ENCODE measurements at regions not wholly inside any gene's neighbourhood (a gene's known extent, or its start where the extent isn't known, plus 50 kb on each side); places are given as distances from the start of the nearest gene placed in this dataset.

- Histone ChIP-seq H3K27me3 (no peaks in the 10 kb centered on the region), H3K9me3 (no peaks in the 10 kb centered on the region), H3K27ac (no peak overlapping the region), H3K4me1 (no peaks in the 10 kb centered on the region), H3K4me3 (no peak overlapping the region), H3K36me3 (no peaks in the 10 kb centered on the region)
- DNase-seq: no peak
- intact Hi-C loops (cut with DNase I; ENCODE audit: low total_unique reads): no loop called here
- TF ChIP-seq CTCF (IDR thresholded peaks at IDR 0.05) (no peak), POLR2A (IDR thresholded peaks at IDR 0.05) (no peak)
Measured at GRCh38 chr12:65623507-65623906, 200.8 kb upstream of the HMGA2 start.

- TF ChIP-seq CTCF (IDR thresholded peaks at IDR 0.05): no peak
- TF ChIP-seq POLR2A (IDR thresholded peaks at IDR 0.05): no peak
- intact Hi-C loops (cut with DNase I; ENCODE audit: low total_unique reads): no loop called here
- Histone ChIP-seq H3K4me3 (no peak overlapping the region), H3K36me3 (no peaks in the 10 kb centered on the region), H3K27ac (no peak overlapping the region), H3K27me3 (no peaks in the 10 kb centered on the region), H3K9me3 (no peaks in the 10 kb centered on the region), H3K4me1 (no peaks in the 10 kb centered on the region)
- DNase-seq: no peak
Measured at GRCh38 chr12:65624554-65625086, 199.7 kb upstream of the HMGA2 start.

GRCh38 chr12:65628061-65628460 is 196.2 kb upstream of the HMGA2 start:
- no peak for DNase-seq
- Histone ChIP-seq H3K27ac (no peak overlapping the region), H3K4me3 (no peak overlapping the region), H3K27me3 (no peaks in the 10 kb centered on the region), H3K9me3 (no peaks in the 10 kb centered on the region), H3K36me3 (no peaks in the 10 kb centered on the region), H3K4me1 (no peaks in the 10 kb centered on the region)
- intact Hi-C loops (cut with DNase I; ENCODE audit: low total_unique reads): no loop called here
- TF ChIP-seq CTCF (IDR thresholded peaks at IDR 0.05) (no peak), POLR2A (IDR thresholded peaks at IDR 0.05) (no peak)

DNA sequence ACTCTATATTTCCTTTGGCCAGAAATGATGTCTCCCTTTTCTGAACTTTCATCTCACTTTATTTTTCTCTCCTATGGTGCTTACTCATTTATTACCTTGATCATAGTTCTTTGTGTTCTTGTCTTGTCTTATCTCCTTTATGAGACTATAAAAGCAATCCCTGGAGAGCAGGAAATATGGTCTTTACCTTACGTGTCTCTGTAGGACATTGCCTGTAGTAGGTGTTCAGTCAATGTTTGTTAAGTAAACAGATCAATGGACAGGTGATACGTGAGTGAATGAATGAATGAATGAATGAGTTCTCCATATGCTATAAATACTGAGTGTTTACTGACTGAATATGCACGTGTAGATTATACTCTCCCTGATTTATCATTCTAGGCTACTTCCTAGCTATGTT is 193.7 kb upstream of the HMGA2 start:
- no peaks in the 10 kb centered on the region for H3K4me1 ChIP-seq
- DNase-seq: no peak
- no peaks in the 10 kb centered on the region for H3K27me3 ChIP-seq
- TF ChIP-seq POLR2A (IDR thresholded peaks at IDR 0.05) (no peak), CTCF (IDR thresholded peaks at IDR 0.05) (no peak)
- no peak overlapping the region for H3K27ac ChIP-seq
- H3K9me3 ChIP-seq: no peaks in the 10 kb centered on the region
- no peaks in the 10 kb centered on the region for H3K36me3 ChIP-seq
- no peak overlapping the region for H3K4me3 ChIP-seq
- intact Hi-C loops (cut with DNase I; ENCODE audit: low total_unique reads): no loop called here

GRCh38 chr12:65631621-65632111 is 192.6 kb upstream of the HMGA2 start:
- intact Hi-C loops (cut with DNase I; ENCODE audit: low total_unique reads): no loop called here
- no peak for DNase-seq
- H3K27me3 ChIP-seq: no peaks in the 10 kb centered on the region
- H3K27ac ChIP-seq: no peak overlapping the region
- TF ChIP-seq CTCF (IDR thresholded peaks at IDR 0.05): no peak
- no peak for TF ChIP-seq POLR2A (IDR thresholded peaks at IDR 0.05)
- no peaks in the 10 kb centered on the region for H3K36me3 ChIP-seq
- no peak overlapping the region for H3K4me3 ChIP-seq
- H3K4me1 ChIP-seq: no peaks in the 10 kb centered on the region
- H3K9me3 ChIP-seq: no peaks in the 10 kb centered on the region

Data from uterus (tissue), 3 donors.